H1 (cell line): ENCODE measurements at regions not wholly inside any gene's neighbourhood (a gene's known extent, or its start where the extent isn't known, plus 50 kb on each side); places are given as distances from the start of the nearest gene placed in this dataset.

Experiments used
- CHD2 ChIP-seq: IDR thresholded peaks from 2 replicates; pipeline ENCODE4 v1.6.1; 2012; ENCODE audit warnings: low read length, improper control_type of control experiment
- CTCF ChIP-seq, 3 experiments: IDR thresholded peaks; 1 replicate in 2 of 3; 2 replicates in 1 of 3; pipeline versions ENCODE4 v1.5.1 to v1.6.1; 2011; ENCODE audit warnings: low read length in 3 of 3, mild to moderate bottlenecking in 3 of 3, inconsistent platforms in 2 of 3, low read depth in 1 of 3, moderate library complexity in 1 of 3; ENCODE audit not compliant: insufficient read depth in 1 of 3; ENCODE audit errors: control extremely low read depth in 1 of 3
- HDAC2 ChIP-seq, 2 experiments: fragments of 300-600 bp in 1 of 2; sonication (generic) in 1 of 2; IDR thresholded peaks; 2 replicates each; pipeline ENCODE4 v1.6.1; 2011 to 2012; ENCODE audit warnings: low read depth in 2 of 2, low read length in 2 of 2, mild to moderate bottlenecking in 2 of 2, moderate library complexity in 2 of 2, borderline replicate concordance in 1 of 2, inconsistent platforms in 1 of 2
- KDM1A ChIP-seq: fragments of 200-600, 300-600 bp; sonication (generic); IDR thresholded peaks from 2 replicates; pipeline ENCODE4 v1.7.1; 2016; ENCODE audit warnings: mild to moderate bottlenecking, low read length, borderline replicate concordance
- POLR2AphosphoS5 ChIP-seq: IDR thresholded peaks from 2 replicates; pipeline ENCODE4 v1.6.1; 2011; ENCODE audit warnings: low read depth, low read length
- SIN3A ChIP-seq, 2 experiments: IDR thresholded peaks in 1 of 2; conservative IDR thresholded peaks in 1 of 2; 2 replicates each; pipeline ENCODE4 v1.6.1; 2011 to 2012; ENCODE audit warnings: low read length in 2 of 2, improper control_type of control experiment in 1 of 2, low read depth in 1 of 2, mild to moderate bottlenecking in 1 of 2
- TAF1 ChIP-seq: IDR thresholded peaks from 2 replicates; pipeline ENCODE4 v1.6.1; 2011; ENCODE audit warnings: mild to moderate bottlenecking, low read depth, low read length

- TF ChIP-seq TAF1 (no peak), KDM1A (no peak), CHD2 (no peak), CTCF (IDR thresholded peaks at IDR 0.05; ENCODE audit: control extremely low read depth in 1 of 3, insufficient read depth in 1 of 3, low read depth in 1 of 3, low read length in 3 of 3) (no peak), SIN3A (conservative IDR thresholded peaks at IDR 0.05 in 1 of 2, IDR thresholded peaks at IDR 0.05 in 1 of 2; ENCODE audit: low read depth in 1 of 2, low read length in 2 of 2) (no peak), POLR2AphosphoS5 (no peak), HDAC2 (IDR thresholded peaks at IDR 0.05; ENCODE audit: borderline replicate concordance in 1 of 2, low read depth in 2 of 2, low read length in 2 of 2) (no peak)
Measured at GRCh38 chr3:78255403-78255802, 1215.5 kb downstream of the ROBO2 start.
